A549 (cell line): ENCODE measurements at regions not wholly inside any gene's neighbourhood (a gene's known extent, or its start where the extent isn't known, plus 50 kb on each side); places are given as distances from the start of the nearest gene placed in this dataset.
A peak's percentile ranks its signal among the peaks of the same experiment; 100 is the strongest.

Experiments
- ATAC-seq, 2 experiments: fragments of 200-7000 bp in 1 of 2; fragments of >200 bp in 1 of 2; cut with Nextera tagmentation in 1 of 2; cut with Tn5 transposase in 1 of 2; 3 replicates each; pipeline versions ENCODE4 v1.8.0 to v1.9.1; 2018 to 2020; ENCODE audit warnings: mild to moderate bottlenecking in 1 of 2, moderate library complexity in 1 of 2
- CTCF ChIA-PET: fragments of 300-600 bp; sonication (Branson Sonifier 250); formaldehyde crosslinking; extraction: SDS; loops from one replicate; lab custom pipeline; 2021; ENCODE audit warnings: antibody characterized with exemption, inconsistent platforms; lab: Yijun Ruan, JAX
- POLR2A ChIA-PET: fragments of 350-600 bp; formaldehyde crosslinking; extraction: SDS; loops from one replicate; lab custom pipeline; 2021; ENCODE audit warnings: antibody characterized with exemption, inconsistent platforms; lab: Yijun Ruan, JAX
- DNase-seq, 2 experiments: peaks; one replicate each; pipeline versions ENCODE4 v3.0.0 to v3.0.0-alpha.2; 2011 to 2016; ENCODE audit warnings: low read depth in 1 of 2, low spot score in 1 of 2
- FAIRE-seq: peaks from 2 replicates; lab custom pipeline; 2011; peaks lifted over from hg19 to GRCh38; lab: Jason Lieb, UNC
- H3K27ac ChIP-seq, 2 experiments: fragments of >200 bp; sonication (Bioruptor Twin); formaldehyde crosslinking; 3 replicates each; pipeline ENCODE4 v1.5.1; 2016 to 2017
- H3K4me1 ChIP-seq: fragments of >200 bp; sonication (Bioruptor Twin); formaldehyde crosslinking; 3 replicates; pipeline ENCODE4 v1.6.1; 2016
- H3K4me2 ChIP-seq: fragments of >200 bp; sonication (Bioruptor Twin); formaldehyde crosslinking; 3 replicates; pipeline ENCODE4 v1.6.1; 2016
- H3K4me3 ChIP-seq: fragments of >200 bp; sonication (Bioruptor Twin); formaldehyde crosslinking; 3 replicates; pipeline ENCODE4 v1.5.1; 2016
- H3K9me3 ChIP-seq: fragments of >200 bp; sonication (Bioruptor Twin); formaldehyde crosslinking; 3 replicates; pipeline ENCODE4 v1.6.1; 2016
- CBX8 ChIP-seq: fragments of 200-600 bp; sonication (generic); IDR thresholded peaks from 2 replicates; pipeline ENCODE4 v1.6.1; 2016
- CHD2 ChIP-seq: fragments of 150-350 bp; IDR thresholded peaks from 2 replicates; pipeline ENCODE4 v1.6.1; 2014; ENCODE audit warnings: low read length; ENCODE audit not compliant: partially characterized antibody
- E2F6 ChIP-seq: IDR thresholded peaks from 2 replicates; pipeline ENCODE4 v1.6.1; 2012; ENCODE audit warnings: low read depth, borderline replicate concordance
- EHF ChIP-seq: fragments of 250-450 bp; sonication (Bioruptor Pico); IDR thresholded peaks from 2 replicates; pipeline ENCODE4 v1.5.0; 2020; ENCODE audit warnings: mild to moderate bottlenecking
- EHMT2 ChIP-seq: fragments of 200-600 bp; sonication (generic); IDR thresholded peaks from 2 replicates; pipeline ENCODE4 v1.6.1; 2016; ENCODE audit warnings: antibody characterized with exemption, low read depth, mild to moderate bottlenecking, moderate library complexity
- EP300 ChIP-seq, 2 experiments: fragments of >200 bp; sonication (Bioruptor Twin); formaldehyde crosslinking; IDR thresholded peaks; 2 replicates in 1 of 2; 3 replicates in 1 of 2; pipeline ENCODE4 v1.6.1; 2016 to 2017
- FOSB ChIP-seq: fragments of 250-450 bp; sonication (Bioruptor Pico); IDR thresholded peaks from 2 replicates; pipeline ENCODE4 v1.5.0; 2020; ENCODE audit warnings: mild to moderate bottlenecking, moderate library complexity
- FOSL2 ChIP-seq, 2 experiments: fragments of 450-650 bp in 1 of 2; fragments of >200 bp in 1 of 2; sonication (Bioruptor Twin) in 1 of 2; formaldehyde crosslinking; IDR thresholded peaks; 2 replicates each; pipeline versions ENCODE4 v1.5.0 to v1.6.1; 2016 to 2020; ENCODE audit warnings: mild to moderate bottlenecking in 1 of 2, moderate library complexity in 1 of 2
- GATA3 ChIP-seq: IDR thresholded peaks from 2 replicates; pipeline ENCODE4 v1.6.1; 2012; ENCODE audit warnings: borderline replicate concordance
- HOXB13 ChIP-seq: fragments of 250-450 bp; sonication (Bioruptor Pico); IDR thresholded peaks from 2 replicates; pipeline ENCODE4 v1.5.0; 2020; ENCODE audit warnings: low read depth, mild to moderate bottlenecking, moderate library complexity
- HOXB5 ChIP-seq: fragments of 250-450 bp; sonication (Bioruptor Pico); IDR thresholded peaks from 2 replicates; pipeline ENCODE4 v1.5.0; 2020; ENCODE audit warnings: mild to moderate bottlenecking, moderate library complexity
- JUN ChIP-seq, 2 experiments: fragments of >200 bp; sonication (Bioruptor Twin); formaldehyde crosslinking; IDR thresholded peaks; 2 replicates in 1 of 2; 3 replicates in 1 of 2; pipeline ENCODE4 v1.6.1; 2016 to 2017
- KDM1A ChIP-seq: fragments of 200-600 bp; sonication (generic); IDR thresholded peaks from 2 replicates; pipeline ENCODE4 v1.6.1; 2016; ENCODE audit warnings: low read depth, mild to moderate bottlenecking
- KDM5A ChIP-seq: fragments of 200-600 bp; sonication (generic); IDR thresholded peaks from 2 replicates; pipeline ENCODE4 v1.6.1; 2016; ENCODE audit warnings: antibody characterized with exemption, mild to moderate bottlenecking
- MAZ ChIP-seq: fragments of 150-350 bp; IDR thresholded peaks from 2 replicates; pipeline ENCODE4 v1.6.1; 2014; ENCODE audit warnings: antibody characterized with exemption, low read depth, low read length, borderline replicate concordance
- NPAS2 ChIP-seq: fragments of 250-450 bp; sonication (Bioruptor Pico); IDR thresholded peaks from 2 replicates; pipeline ENCODE4 v1.8.0; 2022; ENCODE audit warnings: mild to moderate bottlenecking, moderate library complexity, borderline replicate concordance
- POLR2AphosphoS2 ChIP-seq: conservative IDR thresholded peaks from 2 replicates; pipeline ENCODE4 v1.6.1; 2012; ENCODE audit warnings: low read length, improper control_type of control experiment, inconsistent platforms
- RAD21 ChIP-seq, 2 experiments: fragments of >200 bp in 1 of 2; sonication (Bioruptor Twin) in 1 of 2; formaldehyde crosslinking in 1 of 2; IDR thresholded peaks in 1 of 2; conservative IDR thresholded peaks in 1 of 2; 2 replicates in 1 of 2; 3 replicates in 1 of 2; pipeline ENCODE4 v1.6.1; 2012 to 2018; ENCODE audit warnings: inconsistent platforms in 1 of 2
- RARB ChIP-seq: fragments of 250-450 bp; sonication (Bioruptor Pico); IDR thresholded peaks from 2 replicates; pipeline ENCODE4 v1.8.0; 2021; ENCODE audit warnings: mild to moderate bottlenecking, moderate library complexity
- RNF2 ChIP-seq: fragments of 200-600 bp; sonication (generic); IDR thresholded peaks from 2 replicates; pipeline ENCODE4 v1.6.1; 2016; ENCODE audit warnings: low read depth, mild to moderate bottlenecking, antibody characterized with exemption, moderate library complexity, borderline replicate concordance
- TFCP2L1 ChIP-seq: fragments of 250-450 bp; sonication (Bioruptor Pico); IDR thresholded peaks from 2 replicates; pipeline ENCODE4 v1.5.0; 2021; ENCODE audit warnings: mild to moderate bottlenecking
- TP53 ChIP-seq: fragments of 250-450 bp; sonication (Bioruptor Pico); IDR thresholded peaks from 2 replicates; pipeline ENCODE4 v1.5.0; 2021; ENCODE audit warnings: mild to moderate bottlenecking, moderate library complexity
- ZSCAN20 ChIP-seq: fragments of 250-450 bp; sonication (Bioruptor Pico); IDR thresholded peaks from 2 replicates; pipeline ENCODE4 v1.8.0; 2022; ENCODE audit warnings: mild to moderate bottlenecking, moderate library complexity
- WGBS: methylation state at CpG from one replicate; pipeline ENCODE4 v1.1.6; 2017; ENCODE audit errors: missing lambda C conversion rate; 5-methylcytosine and 5-hydroxymethylcytosine counted together

- 67% methylated on average over 3 of the region's 3 CpGs for whole genome bisulfite sequencing
- Histone ChIP-seq H3K4me2 (no peak overlapping the region), H3K4me1 (no peaks in the 10 kb centered on the region), H3K9me3 (no peaks in the 10 kb centered on the region), H3K27ac (no peak overlapping the region), H3K4me3 (no peak overlapping the region)
- FAIRE-seq (no peak), DNase-seq (no peak), ATAC-seq (no peak)
- CTCF ChIA-PET = no interaction called here
- TF ChIP-seq HOXB13 (CRISPR knock-in tag) = no peak
- no peak for TF ChIP-seq MAZ
- no peak for TF ChIP-seq RNF2
- TF ChIP-seq EHMT2 = no peak
- no peak for TF ChIP-seq KDM5A
- no peak for TF ChIP-seq TP53 (CRISPR knock-in tag)
- TF ChIP-seq TFCP2L1 (CRISPR knock-in tag) = no peak
- no peak for TF ChIP-seq ZSCAN20 (CRISPR knock-in tag)
- TF ChIP-seq GATA3 = no peak
- POLR2A ChIA-PET = no interaction called here
Observed at GRCh38 chr21:15152591-15152990, 87.8 kb upstream of the NRIP1 start.

GRCh38 chr21:15159382-15160020 is 94.7 kb upstream of the NRIP1 start:
- WGBS = 58% methylated on average over 2 of the region's 2 CpGs
- FAIRE-seq (no peak), DNase-seq (no peak), ATAC-seq (no peak)
- H3K4me3 ChIP-seq = no peak overlapping the region
- H3K9me3 ChIP-seq = no peaks in the 10 kb centered on the region
- CTCF ChIA-PET = no interaction called here
- TF ChIP-seq FOSL2 (IDR thresholded peaks at IDR 0.05) (no peak), FOSL2 (CRISPR knock-in tag; IDR thresholded peaks at IDR 0.05) (peak; percentile 25; the same call in 1 of the 2 replicates), ZSCAN20 (CRISPR knock-in tag) (no peak)
- POLR2A ChIA-PET = no interaction called here
- peaks cover 4% of the 10 kb centered on the region for H3K4me1 ChIP-seq
- no peak overlapping the region for H3K4me2 ChIP-seq
- H3K27ac ChIP-seq = no peak overlapping the region

- Histone ChIP-seq H3K4me1 (peaks cover 10% of the 10 kb centered on the region), H3K9me3 (no peaks in the 10 kb centered on the region), H3K4me3 (no peak overlapping the region), H3K27ac (no peak overlapping the region), H3K4me2 (no peak overlapping the region)
- no peak for TF ChIP-seq CHD2
- TF ChIP-seq KDM5A = no peak
- no peak for TF ChIP-seq FOSB (CRISPR knock-in tag)
- no peak for TF ChIP-seq EHF (CRISPR knock-in tag)
- no peak for TF ChIP-seq POLR2AphosphoS2
- no peak for TF ChIP-seq TP53 (CRISPR knock-in tag)
- no peak for TF ChIP-seq RARB
- TF ChIP-seq RAD21 (conservative IDR thresholded peaks at IDR 0.05 in 1 of 2, IDR thresholded peaks at IDR 0.05 in 1 of 2) = no peak
- TF ChIP-seq HOXB5 (CRISPR knock-in tag) = no peak
- no peak for TF ChIP-seq EP300 (IDR thresholded peaks at IDR 0.05)
- TF ChIP-seq E2F6 = no peak
- no peak for TF ChIP-seq CBX8
- TF ChIP-seq NPAS2 = no peak
- TF ChIP-seq KDM1A = no peak
- TF ChIP-seq JUN (IDR thresholded peaks at IDR 0.05) = no peak
- TF ChIP-seq HOXB13 (CRISPR knock-in tag) = no peak
- FAIRE-seq (no peak), DNase-seq (no peak), ATAC-seq (no peak)
- 90% methylated on average over 1 of the region's 1 CpG for WGBS
- CTCF ChIA-PET = no interaction called here
- POLR2A ChIA-PET = no interaction called here
Observed at GRCh38 chr21:15160136-15160535, 95.3 kb upstream of the NRIP1 start.
